CD4-positive, alpha-beta T cell (primary cell): ENCODE measurements at regions not wholly inside any gene's neighbourhood (a gene's known extent, or its start where the extent isn't known, plus 50 kb on each side); places are given as distances from the start of the nearest gene placed in this dataset.

Experiments
- ATAC-seq: fragments of 200-7000 bp; cut with Tn5 transposase; one replicate; pipeline ENCODE4 v1.10.0; 2022; ENCODE audit warnings: mild to moderate bottlenecking; ENCODE audit not compliant: poor library complexity
- CTCF ChIA-PET: fragments of 350-600 bp; sonication (Branson Sonifier 250); formaldehyde crosslinking; loops from one replicate; lab custom pipeline; 2021; ENCODE audit warnings: antibody characterized with exemption, inconsistent platforms; lab: Charles Lee
- POLR2A ChIA-PET: fragments of 350-600 bp; sonication (Branson Sonifier 250); formaldehyde crosslinking; loops from one replicate; lab custom pipeline; 2021; ENCODE audit warnings: antibody characterized with exemption, inconsistent platforms; lab: Charles Lee
- DNase-seq, 14 experiments: peaks; one replicate each; pipeline ENCODE4 v3.0.0-alpha.2; 2013 to 2020; ENCODE audit warnings: mixed read lengths in 2 of 14
- H3K27ac ChIP-seq, 2 donors: one replicate each; pipeline versions ENCODE4 v1.5.1 to v1.7.0; 2013; ENCODE audit warnings: low read length in 2 of 2, low read depth in 1 of 2, mild to moderate bottlenecking in 1 of 2
- H3K27me3 ChIP-seq, 2 experiments: 1 replicate in 1 of 2; 2 replicates in 1 of 2; pipeline versions ENCODE4 v1.6.1 to v1.7.0; 2013; ENCODE audit warnings: low read length in 2 of 2, control low read depth in 1 of 2, mild to moderate bottlenecking in 1 of 2, moderate library complexity in 1 of 2; ENCODE audit not compliant: insufficient read depth in 2 of 2, control insufficient read depth in 1 of 2
- H3K36me3 ChIP-seq: one replicate; pipeline ENCODE4 v1.6.1; 2013; ENCODE audit warnings: low read length, control low read depth; ENCODE audit not compliant: insufficient read depth
- H3K4me1 ChIP-seq: one replicate; pipeline ENCODE4 v1.6.1; 2013; ENCODE audit warnings: low read length, control low read depth; ENCODE audit not compliant: insufficient read depth
- H3K4me3 ChIP-seq: one replicate; pipeline ENCODE4 v1.5.1; 2013; ENCODE audit warnings: mild to moderate bottlenecking, low read length, moderate library complexity
- H3K9me3 ChIP-seq, 2 experiments: 1 replicate in 1 of 2; 2 replicates in 1 of 2; pipeline versions ENCODE4 v1.6.1 to v1.7.0; 2013; ENCODE audit warnings: low read length in 2 of 2, mild to moderate bottlenecking in 2 of 2, control low read depth in 1 of 2, moderate library complexity in 1 of 2; ENCODE audit not compliant: control insufficient read depth in 1 of 2, insufficient read depth in 1 of 2
- H3K27ac Mint-ChIP-seq: one replicate; pipeline ENCODE4 v1.8.0; 2020; ENCODE audit warnings: mixed read lengths
- H3K27me3 Mint-ChIP-seq: one replicate; pipeline ENCODE4 v1.8.0; 2021; ENCODE audit warnings: mixed read lengths
- H3K36me3 Mint-ChIP-seq: one replicate; pipeline ENCODE4 v1.8.0; 2021; ENCODE audit warnings: low read depth, mixed read lengths
- H3K4me1 Mint-ChIP-seq: one replicate; pipeline ENCODE4 v1.8.0; 2021; ENCODE audit warnings: low read depth, mixed read lengths
- H3K4me3 Mint-ChIP-seq: one replicate; pipeline ENCODE4 v1.8.0; 2020; ENCODE audit warnings: mild to moderate bottlenecking, mixed read lengths
- H3K9me3 Mint-ChIP-seq: one replicate; pipeline ENCODE4 v1.8.0; 2020; ENCODE audit warnings: mixed read lengths
- CTCF ChIP-seq: fragments of 200-600 bp; IDR thresholded peaks from one replicate; pipeline ENCODE4 v1.8.0; 2022; ENCODE audit warnings: antibody characterized with exemption, mild to moderate bottlenecking
- intact Hi-C, 2 experiments: fragments of 100-400 bp; cut with DNase I in 1 of 2; cut with micrococcal nuclease in 1 of 2; formaldehyde crosslinking; loops; one replicate each; pipeline versions ENCODE4 v1.15.1 to v1.9.0; 2023 to 2025; cut with DNase I, micrococcal nuclease

DNA sequence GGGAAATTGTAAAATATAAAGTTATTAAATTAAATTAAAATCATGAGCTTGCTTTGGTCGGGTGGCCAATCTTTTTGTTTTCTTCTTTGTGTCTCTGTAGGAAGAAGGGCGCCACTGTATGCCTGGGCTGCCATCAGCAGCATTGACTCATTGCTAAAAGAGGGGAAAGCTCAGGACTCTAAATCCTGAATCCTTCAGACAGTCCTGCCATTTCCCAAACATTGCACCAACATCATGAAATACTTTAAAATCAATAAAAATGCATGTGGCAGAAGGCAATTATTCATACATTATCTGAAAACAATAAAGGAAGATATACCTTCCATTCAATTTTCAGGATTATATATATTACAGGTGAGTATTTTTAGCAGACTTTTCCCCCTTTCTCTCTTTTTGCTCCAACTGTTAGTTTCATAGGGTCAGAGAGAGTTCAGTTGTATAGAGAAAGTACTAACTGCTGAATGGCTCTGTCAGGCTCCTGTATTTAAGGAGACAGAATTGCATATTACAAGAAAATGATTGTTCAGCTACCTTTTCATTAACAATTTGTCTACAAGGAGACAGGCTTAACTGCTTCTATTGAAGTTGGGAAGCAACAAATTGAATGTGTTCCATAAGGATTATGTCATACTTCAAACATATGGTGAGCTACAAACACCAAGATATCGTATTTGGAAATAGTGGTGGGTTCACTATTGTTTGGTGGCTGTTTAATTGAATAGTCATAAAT lies 95.7 kb downstream of the ATPSCKMT start:
- H3K9me3 ChIP-seq: no peaks in the 10 kb centered on the region
- intact Hi-C loops: no loop called here
- ChIA-PET CTCF (no interaction called here), POLR2A (no interaction called here)
- Mint-ChIP-seq H3K4me3 (no peak overlapping the region), H3K27ac (no peak overlapping the region), H3K9me3 (no peaks in the 10 kb centered on the region), H3K36me3 (no peaks in the 10 kb centered on the region), H3K4me1 (no peaks in the 10 kb centered on the region), H3K27me3 (peaks cover 3% of the 10 kb centered on the region)
- no peaks in the 10 kb centered on the region for H3K27me3 ChIP-seq
- no peak for ATAC-seq
- H3K4me1 ChIP-seq: no peaks in the 10 kb centered on the region
- TF ChIP-seq CTCF: no peak
- no peak overlapping the region for H3K4me3 ChIP-seq
- DNase-seq: no peak
- no peak overlapping the region for H3K27ac ChIP-seq
- H3K36me3 ChIP-seq: no peaks in the 10 kb centered on the region

DNA sequence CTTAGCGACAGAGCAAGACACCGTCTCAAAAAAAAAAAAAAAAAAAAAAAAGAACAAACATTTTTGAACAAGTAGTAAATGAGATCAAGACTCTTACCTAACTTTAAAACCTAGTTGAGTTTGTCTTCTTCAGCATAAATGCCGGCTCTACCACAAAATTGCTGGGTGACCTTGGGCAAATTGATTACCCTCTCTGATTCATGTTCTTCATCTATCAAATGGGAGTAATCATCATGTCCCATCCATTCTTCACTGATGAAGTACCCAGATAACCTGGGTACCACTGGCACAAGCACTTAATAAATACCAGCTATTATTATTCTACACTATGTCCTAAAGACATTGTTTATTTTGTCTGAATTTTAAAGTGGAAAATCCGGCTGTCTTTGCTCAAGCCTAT lies 96.3 kb downstream of the ATPSCKMT start:
- ChIA-PET POLR2A (no interaction called here), CTCF (no interaction called here)

DNA sequence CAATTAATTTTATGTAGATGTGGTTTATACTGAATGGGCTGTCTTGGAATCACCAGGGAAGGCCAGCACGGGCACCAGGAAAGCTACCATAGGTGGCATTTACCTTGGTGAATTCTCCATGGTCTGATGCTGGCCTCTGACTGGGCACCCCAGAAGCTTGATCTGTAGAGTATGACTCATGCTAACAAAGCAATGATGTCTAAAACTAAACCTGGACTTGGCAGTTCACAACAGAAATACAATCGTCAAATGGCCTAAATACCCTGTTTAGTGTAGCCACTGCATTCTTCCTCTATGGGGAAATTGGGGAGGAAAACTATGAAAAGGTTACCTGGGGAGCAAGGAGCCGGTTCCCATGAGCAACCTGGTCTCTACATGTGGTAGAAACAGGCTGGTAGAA lies 98.0 kb downstream of the ATPSCKMT start:
- no peak overlapping the region for H3K27ac Mint-ChIP-seq
- intact Hi-C loops: no loop called here
- H3K4me1 ChIP-seq: no peaks in the 10 kb centered on the region
- POLR2A ChIA-PET: no interaction called here
- ATAC-seq (no peak), DNase-seq (no peak)
- no peaks in the 10 kb centered on the region for H3K9me3 ChIP-seq
- CTCF ChIA-PET: no interaction called here
- H3K27ac ChIP-seq: no peak overlapping the region
- H3K4me1 Mint-ChIP-seq: no peaks in the 10 kb centered on the region
- H3K27me3 ChIP-seq: no peaks in the 10 kb centered on the region
- no peaks in the 10 kb centered on the region for H3K36me3 Mint-ChIP-seq
- TF ChIP-seq CTCF: no peak
- H3K4me3 Mint-ChIP-seq: no peak overlapping the region
- H3K27me3 Mint-ChIP-seq: peaks cover 3% of the 10 kb centered on the region
- no peak overlapping the region for H3K4me3 ChIP-seq
- no peaks in the 10 kb centered on the region for H3K36me3 ChIP-seq
- no peaks in the 10 kb centered on the region for H3K9me3 Mint-ChIP-seq

More for the DNA sequence above, 96.3 kb downstream of the ATPSCKMT start:
- no peak for DNase-seq
- Histone ChIP-seq H3K27ac (no peak overlapping the region), H3K9me3 (no peaks in the 10 kb centered on the region), H3K4me3 (no peak overlapping the region), H3K36me3 (no peaks in the 10 kb centered on the region), H3K4me1 (no peaks in the 10 kb centered on the region), H3K27me3 (no peaks in the 10 kb centered on the region)
- no peak for ATAC-seq
- no peaks in the 10 kb centered on the region for H3K4me1 Mint-ChIP-seq
- peaks cover 3% of the 10 kb centered on the region for H3K27me3 Mint-ChIP-seq
- no peak overlapping the region for H3K27ac Mint-ChIP-seq
- intact Hi-C loops: no loop called here
- no peak overlapping the region for H3K4me3 Mint-ChIP-seq
- no peak for TF ChIP-seq CTCF
- no peaks in the 10 kb centered on the region for H3K36me3 Mint-ChIP-seq
- H3K9me3 Mint-ChIP-seq: no peaks in the 10 kb centered on the region
